Esophagus squamous epithelium (tissue), 5 donors: ENCODE measurements at regions not wholly inside any gene's neighbourhood (a gene's known extent, or its start where the extent isn't known, plus 50 kb on each side); places are given as distances from the start of the nearest gene placed in this dataset.

ENCODE experiments used
- DNase-seq: peaks from one replicate; lab custom pipeline; 2025; lab: John Stamatoyannopoulos, UW
- H3K27ac ChIP-seq, 4 donors: fragments of 200-600 bp; sonication (generic); one replicate each; pipeline ENCODE4 v1.5.1; 2016 to 2019; ENCODE audit warnings: mild to moderate bottlenecking in 1 of 4
- H3K27me3 ChIP-seq, 4 donors: fragments of 200-600 bp; sonication (generic); 1 replicate in 3 of 4; 2 replicates in 1 of 4; pipeline versions ENCODE4 v1.5.1 to v1.6.0; 2017 to 2021; ENCODE audit warnings: antibody characterized with exemption in 1 of 4
- H3K36me3 ChIP-seq, 3 donors: fragments of 200-600 bp; sonication (generic); one replicate each; pipeline ENCODE4 v1.5.1; 2016 to 2019
- H3K4me1 ChIP-seq, 3 donors: fragments of 200-600 bp; sonication (generic); one replicate each; pipeline ENCODE4 v1.5.1; 2017 to 2019
- H3K4me3 ChIP-seq, 4 donors: fragments of 200-600 bp; sonication (generic); 1 replicate in 3 of 4; 2 replicates in 1 of 4; pipeline ENCODE4 v1.5.1; 2016 to 2019; ENCODE audit warnings: mild to moderate bottlenecking in 2 of 4, moderate library complexity in 1 of 4
- H3K9me3 ChIP-seq, 3 donors: fragments of 200-600 bp; sonication (generic); one replicate each; pipeline ENCODE4 v1.5.1; 2016 to 2019
- POLR2A ChIP-seq, 4 donors: fragments of 450-650 bp; IDR thresholded peaks; one replicate each; pipeline ENCODE4 v1.6.1; 2017; ENCODE audit warnings: antibody characterized with exemption in 4 of 4, mild to moderate bottlenecking in 4 of 4, moderate library complexity in 3 of 4
- WGBS, 2 donors: methylation state at CpG; one replicate each; pipeline ENCODE4 v1.1.5; 2018; 5-methylcytosine and 5-hydroxymethylcytosine counted together
- intact Hi-C: fragments of 100-400 bp; cut with DNase I; formaldehyde crosslinking; loops from one replicate; pipeline ENCODE4 v1.15.0; 2022
- TF ChIP-seq, protein P1 (sequence below), 6 experiments: fragments of 450-650 bp in 4 of 6; fragments of 200-600 bp in 2 of 6; sonication (generic) in 2 of 6; IDR thresholded peaks; one replicate each; pipeline ENCODE4 v1.5.1; 2016 to 2019; ENCODE audit warnings: antibody characterized with exemption in 6 of 6, mild to moderate bottlenecking in 4 of 6, moderate library complexity in 4 of 6
- donor health status: DM: yes; HTN: yes; CAD: no.

DNA sequence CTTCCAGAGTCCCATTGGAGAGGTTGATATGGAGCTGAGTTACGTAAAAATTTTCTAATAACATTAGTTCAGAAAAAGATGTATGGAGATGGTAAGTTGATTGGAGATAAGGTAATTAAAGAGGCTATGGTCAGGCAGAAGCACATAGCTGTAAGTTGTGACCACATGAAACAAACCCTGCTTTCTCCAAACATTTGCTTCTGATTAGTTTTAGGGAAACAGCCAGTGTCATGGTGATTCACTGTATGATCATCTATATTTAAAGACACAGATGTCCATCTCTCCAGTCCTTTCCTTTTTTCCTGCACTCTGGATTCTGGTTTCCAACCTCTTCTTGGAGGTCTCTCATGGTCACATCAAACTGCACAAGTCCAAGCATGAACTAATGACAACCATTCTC is 1550.8 kb upstream of the PIK3C3 start:
- no peaks in the 10 kb centered on the region for H3K9me3 ChIP-seq
- no peaks in the 10 kb centered on the region for H3K27me3 ChIP-seq
- intact Hi-C loops: no loop called here
- no peak overlapping the region for H3K4me3 ChIP-seq
- H3K27ac ChIP-seq: no peak overlapping the region
- 86 to 92% methylated on average over 1 of the region's 1 CpG for WGBS, 2 donors
- no peak for DNase-seq
- H3K4me1 ChIP-seq: no peaks in the 10 kb centered on the region
- no peak for TF ChIP-seq POLR2A (IDR thresholded peaks at IDR 0.05)
- TF ChIP-seq, protein P1, sequence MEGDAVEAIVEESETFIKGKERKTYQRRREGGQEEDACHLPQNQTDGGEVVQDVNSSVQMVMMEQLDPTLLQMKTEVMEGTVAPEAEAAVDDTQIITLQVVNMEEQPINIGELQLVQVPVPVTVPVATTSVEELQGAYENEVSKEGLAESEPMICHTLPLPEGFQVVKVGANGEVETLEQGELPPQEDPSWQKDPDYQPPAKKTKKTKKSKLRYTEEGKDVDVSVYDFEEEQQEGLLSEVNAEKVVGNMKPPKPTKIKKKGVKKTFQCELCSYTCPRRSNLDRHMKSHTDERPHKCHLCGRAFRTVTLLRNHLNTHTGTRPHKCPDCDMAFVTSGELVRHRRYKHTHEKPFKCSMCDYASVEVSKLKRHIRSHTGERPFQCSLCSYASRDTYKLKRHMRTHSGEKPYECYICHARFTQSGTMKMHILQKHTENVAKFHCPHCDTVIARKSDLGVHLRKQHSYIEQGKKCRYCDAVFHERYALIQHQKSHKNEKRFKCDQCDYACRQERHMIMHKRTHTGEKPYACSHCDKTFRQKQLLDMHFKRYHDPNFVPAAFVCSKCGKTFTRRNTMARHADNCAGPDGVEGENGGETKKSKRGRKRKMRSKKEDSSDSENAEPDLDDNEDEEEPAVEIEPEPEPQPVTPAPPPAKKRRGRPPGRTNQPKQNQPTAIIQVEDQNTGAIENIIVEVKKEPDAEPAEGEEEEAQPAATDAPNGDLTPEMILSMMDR (IDR thresholded peaks at IDR 0.05): no peak
- H3K36me3 ChIP-seq: no peaks in the 10 kb centered on the region

DNA sequence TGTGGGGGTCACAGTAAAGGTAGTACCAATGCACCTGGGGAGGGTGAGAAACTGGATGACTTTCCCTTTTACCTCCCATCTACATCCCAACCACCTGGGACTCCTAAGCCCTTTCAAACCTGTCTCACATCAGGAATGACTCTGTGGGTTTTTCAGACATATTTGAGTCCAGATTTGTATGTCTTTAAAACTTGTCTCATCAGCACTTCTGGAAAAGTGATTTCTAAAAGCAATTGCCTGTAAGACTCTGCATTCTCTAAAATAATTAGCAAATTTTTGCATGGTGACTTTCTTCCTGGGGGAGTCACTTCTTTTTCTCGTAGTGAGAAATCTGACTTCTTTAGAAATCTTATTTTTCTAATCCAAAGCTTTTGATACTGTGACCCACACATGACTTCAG is 1553.0 kb upstream of the PIK3C3 start:
- intact Hi-C loops: no loop called here
- no peaks in the 10 kb centered on the region for H3K9me3 ChIP-seq
- no peaks in the 10 kb centered on the region for H3K4me1 ChIP-seq
- DNase-seq: no peak
- WGBS, 2 donors: 47 to 55% methylated on average over 1 of the region's 1 CpG
- TF ChIP-seq, protein P1 (IDR thresholded peaks at IDR 0.05): no peak
- TF ChIP-seq POLR2A (IDR thresholded peaks at IDR 0.05): no peak
- H3K27me3 ChIP-seq: no peaks in the 10 kb centered on the region
- H3K36me3 ChIP-seq: no peaks in the 10 kb centered on the region
- H3K27ac ChIP-seq: no peak overlapping the region
- H3K4me3 ChIP-seq: no peak overlapping the region

DNA sequence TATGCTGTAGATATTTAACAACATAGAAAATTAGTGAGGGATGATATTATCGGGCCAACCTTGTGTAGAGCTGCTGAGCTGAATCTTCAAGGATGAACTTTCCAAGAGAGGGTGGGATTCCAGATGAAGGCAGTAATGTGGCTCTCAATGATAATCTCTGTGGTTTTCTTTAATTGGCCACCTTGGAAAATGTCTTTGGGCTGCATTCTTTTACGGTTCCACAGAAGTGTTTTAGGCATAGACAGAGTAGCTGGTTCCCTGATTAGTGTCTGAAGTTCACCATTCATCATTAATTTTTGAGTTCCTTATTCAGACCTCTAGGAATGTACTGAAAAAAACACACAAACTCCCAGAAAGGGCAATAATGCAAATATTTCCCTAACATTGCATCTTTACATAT is 1566.9 kb upstream of the PIK3C3 start:
- WGBS, 2 donors: 72 to 85% methylated on average over 2 of the region's 2 CpGs
- intact Hi-C loops: no loop called here
- H3K27me3 ChIP-seq: no peaks in the 10 kb centered on the region
- H3K36me3 ChIP-seq: no peaks in the 10 kb centered on the region
- no peak overlapping the region for H3K27ac ChIP-seq
- DNase-seq: no peak
- no peaks in the 10 kb centered on the region for H3K4me1 ChIP-seq
- no peak for TF ChIP-seq POLR2A (IDR thresholded peaks at IDR 0.05)
- TF ChIP-seq, protein P1 (IDR thresholded peaks at IDR 0.05): no peak
- no peaks in the 10 kb centered on the region for H3K9me3 ChIP-seq
- no peak overlapping the region for H3K4me3 ChIP-seq

DNA sequence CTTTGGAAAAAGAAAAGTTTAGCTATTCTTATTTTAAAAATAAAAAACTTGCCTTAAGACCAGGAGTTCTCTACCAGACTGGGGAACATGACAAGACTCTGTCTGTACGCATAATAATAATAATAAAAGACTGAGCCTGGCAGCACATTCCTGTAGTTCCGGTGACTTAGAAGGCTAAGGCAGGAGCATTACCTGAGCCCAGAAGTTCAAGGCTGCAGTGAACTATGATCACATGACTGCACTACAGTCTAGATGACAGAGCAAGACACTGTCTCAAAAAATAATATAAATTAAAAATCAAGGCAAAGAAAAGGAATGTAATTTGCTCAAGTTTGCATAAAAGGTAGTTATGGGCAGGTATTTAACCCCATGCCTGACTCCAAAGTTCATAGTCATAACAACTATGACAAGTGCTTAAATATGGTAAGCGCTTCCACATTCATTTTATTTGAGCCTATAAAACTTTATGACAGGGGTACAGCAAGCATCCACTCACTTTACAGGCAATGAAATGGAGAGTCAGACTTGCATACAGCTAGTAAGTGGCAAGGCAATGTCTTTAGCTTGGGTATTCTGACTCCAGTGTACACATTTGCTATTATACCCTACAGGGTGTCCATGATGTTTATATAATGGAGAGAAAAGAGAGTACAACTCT is 1567.8 kb upstream of the PIK3C3 start:
- Histone ChIP-seq H3K4me3 (no peak overlapping the region), H3K36me3 (no peaks in the 10 kb centered on the region), H3K27ac (no peak overlapping the region), H3K4me1 (no peaks in the 10 kb centered on the region), H3K9me3 (no peaks in the 10 kb centered on the region), H3K27me3 (no peaks in the 10 kb centered on the region)
- intact Hi-C loops: no loop called here
- no peak for TF ChIP-seq POLR2A (IDR thresholded peaks at IDR 0.05)
- TF ChIP-seq, protein P1 (IDR thresholded peaks at IDR 0.05): no peak
- 84 to 87% methylated on average over 3 of the region's 3 CpGs for WGBS, 2 donors
- DNase-seq: no peak

DNA sequence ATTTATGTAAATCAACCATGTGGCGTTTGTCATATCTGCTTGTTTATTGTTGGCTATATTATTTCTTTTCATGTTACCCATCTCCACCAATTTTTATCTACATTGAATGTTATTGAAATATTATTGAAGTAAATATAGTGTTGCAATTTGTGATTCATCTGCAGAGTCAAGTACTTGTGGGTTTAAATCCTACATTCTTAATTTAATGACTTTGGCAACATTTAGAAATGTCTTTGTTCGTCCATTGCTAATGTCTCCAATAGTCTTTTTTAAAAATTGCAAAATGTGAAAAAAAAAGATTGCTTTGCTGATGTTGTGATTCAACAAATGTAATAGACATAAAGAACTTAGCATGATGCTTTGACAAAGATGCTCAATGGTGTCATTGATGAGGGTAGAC is 1572.8 kb upstream of the PIK3C3 start:
- no peaks in the 10 kb centered on the region for H3K36me3 ChIP-seq
- H3K27me3 ChIP-seq: no peaks in the 10 kb centered on the region
- no peaks in the 10 kb centered on the region for H3K4me1 ChIP-seq
- H3K4me3 ChIP-seq: no peak overlapping the region
- intact Hi-C loops: no loop called here
- WGBS, 2 donors: 61 to 78% methylated on average over 2 of the region's 2 CpGs
- TF ChIP-seq POLR2A (IDR thresholded peaks at IDR 0.05): no peak
- TF ChIP-seq, protein P1 (IDR thresholded peaks at IDR 0.05): no peak
- no peak for DNase-seq
- H3K9me3 ChIP-seq: no peaks in the 10 kb centered on the region
- no peak overlapping the region for H3K27ac ChIP-seq
